Peyer's patch (tissue), 4 donors: ENCODE measurements at regions not wholly inside any gene's neighbourhood (a gene's known extent, or its start where the extent isn't known, plus 50 kb on each side); places are given as distances from the start of the nearest gene placed in this dataset.
"Not testable (repeated sequence)": the region's sequence is repeated elsewhere in the genome, so short reads cannot be mapped to it uniquely, and the experiment has no call there.

ENCODE experiments used
- DNase-seq, 3 donors: peaks; one replicate each; pipeline ENCODE4 v3.0.0-alpha.2; 2017 to 2019
- H3K27ac ChIP-seq, 4 donors: fragments of 200-600 bp; sonication (generic); one replicate each; pipeline ENCODE4 v1.5.1; 2016 to 2019
- H3K27me3 ChIP-seq, 2 donors: fragments of 200-600 bp; sonication (generic); one replicate each; pipeline ENCODE4 v1.5.1; 2019
- H3K36me3 ChIP-seq, 3 donors: fragments of 200-600 bp; sonication (generic); one replicate each; pipeline ENCODE4 v1.5.1; 2016 to 2019
- H3K4me1 ChIP-seq, 4 donors: fragments of 200-600 bp; sonication (generic); one replicate each; pipeline ENCODE4 v1.5.1; 2016 to 2019
- H3K4me3 ChIP-seq, 4 donors: fragments of 200-600 bp; sonication (generic); 1 replicate in 3 of 4; 2 replicates in 1 of 4; pipeline ENCODE4 v1.5.1; 2016 to 2019; ENCODE audit warnings: mild to moderate bottlenecking in 1 of 4
- H3K9me3 ChIP-seq, 4 donors: fragments of 200-600 bp; sonication (generic); one replicate each; pipeline ENCODE4 v1.5.1; 2016 to 2019; ENCODE audit warnings: mild to moderate bottlenecking in 1 of 4
- CTCF ChIP-seq, 6 experiments: fragments of 450-650 bp in 4 of 6; fragments of 200-600 bp in 2 of 6; sonication (generic) in 1 of 6; IDR thresholded peaks; one replicate each; pipeline ENCODE4 v1.5.1; 2017 to 2019; ENCODE audit warnings: antibody characterized with exemption in 6 of 6, mild to moderate bottlenecking in 3 of 6, moderate library complexity in 1 of 6
- POLR2A ChIP-seq, 2 donors: fragments of 450-650 bp; IDR thresholded peaks; one replicate each; pipeline ENCODE4 v1.5.1; 2017; ENCODE audit warnings: antibody characterized with exemption in 2 of 2, mild to moderate bottlenecking in 2 of 2, moderate library complexity in 2 of 2

- Histone ChIP-seq H3K36me3 (no peaks in the 10 kb centered on the region), H3K27me3 (no peaks in the 10 kb centered on the region), H3K4me3 (no peak overlapping the region), H3K9me3 (no peaks in the 10 kb centered on the region), H3K4me1 (peaks cover 0 to 7% (median 0%) of the 10 kb centered on the region in 4 donors), H3K27ac (no peak overlapping the region)
- no peak for TF ChIP-seq POLR2A (IDR thresholded peaks at IDR 0.05)
- DNase-seq = no peak
These were observed 332.9 kb downstream of the SRGAP2C start for GRCh38 chr1:121517586-121518230.

GRCh38 chr1:121518726-121519041 lies 333.9 kb downstream of the SRGAP2C start:
- Histone ChIP-seq H3K4me1 (peaks cover 0 to 7% (median 0%) of the 10 kb centered on the region in 4 donors), H3K27me3 (no peaks in the 10 kb centered on the region), H3K27ac (peak overlapping the region; percentile 80 to 91 (median 84)), H3K36me3 (no peaks in the 10 kb centered on the region), H3K9me3 (no peaks in the 10 kb centered on the region), H3K4me3 (peak overlapping the region; percentile 57 to 69 (median 62))
- no peak for TF ChIP-seq CTCF (IDR thresholded peaks at IDR 0.05)
- TF ChIP-seq POLR2A (IDR thresholded peaks at IDR 0.05) = no peak
- DNase-seq = no peak

- Histone ChIP-seq H3K36me3 (no peaks in the 10 kb centered on the region), H3K4me3 (peak overlapping the region; percentile 57 to 69 (median 62)), H3K27ac (peak overlapping the region; percentile 80 to 91 (median 84)), H3K9me3 (no peaks in the 10 kb centered on the region), H3K4me1 (peaks cover 0 to 7% (median 0%) of the 10 kb centered on the region in 4 donors), H3K27me3 (no peaks in the 10 kb centered on the region)
- no peak for TF ChIP-seq CTCF (IDR thresholded peaks at IDR 0.05)
- peak; percentile 59 to 92 (median 88) for DNase-seq
These were observed 334.4 kb downstream of the SRGAP2C start for GRCh38 chr1:121519042-121519755.

- H3K4me3 ChIP-seq = peak overlapping the region; percentile 57 to 69 (median 62)
- not testable (repeated sequence) for DNase-seq, H3K27me3 ChIP-seq
These were observed 335.0 kb downstream of the SRGAP2C start for GRCh38 chr1:121519756-121520286.

GRCh38 chr1:121522061-121522759 lies 337.4 kb downstream of the SRGAP2C start:
- peaks cover 0 to 1% (median 0%) of the 10 kb centered on the region in 4 donors for H3K4me1 ChIP-seq
- H3K36me3 ChIP-seq = no peaks in the 10 kb centered on the region
- no peak overlapping the region for H3K27ac ChIP-seq
- no peak for DNase-seq
- TF ChIP-seq POLR2A (IDR thresholded peaks at IDR 0.05) (no peak), CTCF (IDR thresholded peaks at IDR 0.05) (no peak)
- no peaks in the 10 kb centered on the region for H3K9me3 ChIP-seq
- no peaks in the 10 kb centered on the region for H3K27me3 ChIP-seq
- no peak overlapping the region for H3K4me3 ChIP-seq

More at GRCh38 chr1:121519756-121520286, 335.0 kb downstream of the SRGAP2C start:
- H3K9me3 ChIP-seq, H3K36me3 ChIP-seq, H3K4me1 ChIP-seq: not testable (repeated sequence)
- H3K27ac ChIP-seq = peak overlapping the region; percentile 80 to 91 (median 84)

GRCh38 chr1:121523112-121523511 lies 338.3 kb downstream of the SRGAP2C start:
- not testable (repeated sequence) for DNase-seq, H3K27ac ChIP-seq, H3K36me3 ChIP-seq, H3K4me1 ChIP-seq, H3K27me3 ChIP-seq, H3K4me3 ChIP-seq, H3K9me3 ChIP-seq

- no peak for DNase-seq
- H3K9me3 ChIP-seq = no peaks in the 10 kb centered on the region
- no peaks in the 10 kb centered on the region for H3K27me3 ChIP-seq
- no peak overlapping the region for H3K27ac ChIP-seq
- H3K4me1 ChIP-seq = no peaks in the 10 kb centered on the region
- no peak overlapping the region for H3K4me3 ChIP-seq
- no peaks in the 10 kb centered on the region for H3K36me3 ChIP-seq
- no peak for TF ChIP-seq POLR2A (IDR thresholded peaks at IDR 0.05)
- no peak for TF ChIP-seq CTCF (IDR thresholded peaks at IDR 0.05)
These were observed 340.6 kb downstream of the SRGAP2C start for GRCh38 chr1:121525355-121525754.

- DNase-seq, H3K9me3 ChIP-seq, H3K27ac ChIP-seq: not testable (repeated sequence)
These were observed 344.2 kb downstream of the SRGAP2C start for GRCh38 chr1:121528958-121529357.

GRCh38 chr1:121530026-121530425 lies 345.3 kb downstream of the SRGAP2C start:
- not testable (repeated sequence) for H3K27ac ChIP-seq, H3K27me3 ChIP-seq, DNase-seq, H3K4me3 ChIP-seq, H3K36me3 ChIP-seq, H3K4me1 ChIP-seq, H3K9me3 ChIP-seq

More at GRCh38 chr1:121528958-121529357, 344.2 kb downstream of the SRGAP2C start:
- H3K36me3 ChIP-seq, H3K4me3 ChIP-seq, H3K27me3 ChIP-seq, H3K4me1 ChIP-seq: not testable (repeated sequence)

- H3K36me3 ChIP-seq, H3K27ac ChIP-seq, H3K27me3 ChIP-seq, H3K4me3 ChIP-seq, H3K9me3 ChIP-seq, H3K4me1 ChIP-seq, DNase-seq: not testable (repeated sequence)
These were observed 347.0 kb downstream of the SRGAP2C start for GRCh38 chr1:121531747-121532146.
